ENCODE measurements at regions not wholly inside any gene's neighbourhood (a gene's known extent, or its start where the extent isn't known, plus 50 kb on each side); places are given as distances from the start of the nearest gene placed in this dataset.

GRCh38 chr4:13316354-13316753, 167.8 kb downstream of the RAB28 start:
- no peak for DNase-seq

DNA sequence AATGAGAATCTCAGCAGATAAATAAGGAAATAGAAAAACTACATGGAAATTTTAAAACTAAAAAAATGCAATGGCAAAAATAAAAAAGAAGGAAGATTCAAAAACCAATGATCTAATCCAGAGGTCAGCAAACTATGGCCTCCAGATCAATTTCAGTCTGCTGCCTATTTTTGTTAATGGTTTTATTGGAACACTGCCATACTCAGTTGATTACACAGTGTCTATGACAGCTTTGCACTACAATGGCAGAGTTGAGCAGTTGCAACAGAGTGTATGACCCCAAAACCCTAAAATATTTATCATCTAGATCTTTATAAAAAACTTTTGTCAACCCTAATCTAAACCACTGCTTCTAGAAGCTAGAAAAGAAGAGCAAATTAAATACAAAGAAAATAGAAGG, 170.3 kb downstream of the RAB28 start:
- DNase-seq, result peak; percentile 66

DNA sequence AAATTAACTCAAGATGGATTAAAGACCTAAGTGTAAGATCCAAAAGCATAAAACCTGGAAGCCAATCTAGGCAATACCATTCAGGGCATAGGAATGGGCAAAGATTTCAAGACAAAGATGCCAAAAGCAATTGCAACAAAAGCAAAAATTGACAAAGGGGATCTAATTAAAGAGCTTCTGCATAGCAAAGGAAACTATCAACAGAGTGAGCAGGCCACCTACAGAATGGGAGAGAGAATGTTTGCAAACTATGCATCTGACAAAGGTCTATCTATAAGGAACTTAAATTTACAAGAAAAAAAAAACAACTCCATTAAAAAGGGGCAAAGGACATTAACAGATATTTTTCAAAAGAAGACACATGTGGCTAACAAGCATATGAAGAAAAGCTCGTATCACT, 171.9 kb downstream of the RAB28 start:
- DNase-seq, result no peak

GRCh38 chr4:13309751-13310150, 174.4 kb downstream of the RAB28 start:
- DNase-seq, result no peak

- DNase-seq, result no peak
Measured at GRCh38 chr4:13306356-13306755, 177.8 kb downstream of the RAB28 start.

GRCh38 chr4:13302876-13303275, 181.3 kb downstream of the RAB28 start:
- no peak for DNase-seq

DNA sequence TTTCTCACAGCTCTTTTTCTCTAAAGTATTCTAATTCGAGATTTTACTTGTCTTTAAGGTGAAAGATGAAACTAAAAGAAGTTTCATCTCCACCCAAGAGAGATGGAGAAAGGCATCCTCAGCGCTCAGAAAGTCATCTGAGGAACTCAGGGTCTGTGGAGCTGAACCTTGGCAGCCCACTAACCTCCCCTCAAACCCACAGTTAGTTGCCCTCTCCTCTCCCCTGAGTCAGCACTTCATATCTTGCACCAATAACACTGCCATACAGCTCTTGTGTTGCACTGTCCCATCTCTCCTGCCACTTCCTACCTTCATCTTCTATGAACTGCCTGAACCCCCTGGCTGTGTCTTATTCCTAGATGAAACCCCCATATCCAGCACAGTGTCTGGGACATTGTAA, 184.8 kb downstream of the RAB28 start:
- DNase-seq, result no peak

DNA sequence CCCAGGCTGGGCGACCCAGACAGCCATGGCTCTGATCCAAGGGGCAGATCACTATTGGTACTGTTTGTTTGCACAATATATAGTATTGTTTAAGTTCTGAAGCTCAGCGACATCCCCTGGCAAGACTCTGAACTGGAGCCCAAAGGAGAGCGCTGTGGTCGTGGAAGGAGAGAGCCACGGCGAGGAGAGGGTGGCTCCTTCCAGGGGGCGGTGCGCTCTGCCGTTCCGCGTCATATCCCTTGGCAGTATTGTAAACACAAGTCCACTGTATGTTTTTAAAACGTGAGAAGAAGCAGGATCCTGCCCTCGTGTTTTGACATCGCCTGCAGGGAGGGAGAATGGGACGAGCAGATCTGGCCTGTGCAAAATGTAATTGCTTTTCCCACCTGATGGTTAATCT, 185.5 kb downstream of the RAB28 start:
- no peak for DNase-seq

- no peak for DNase-seq
Measured at GRCh38 chr4:13296986-13297385, 187.2 kb downstream of the RAB28 start.

DNA sequence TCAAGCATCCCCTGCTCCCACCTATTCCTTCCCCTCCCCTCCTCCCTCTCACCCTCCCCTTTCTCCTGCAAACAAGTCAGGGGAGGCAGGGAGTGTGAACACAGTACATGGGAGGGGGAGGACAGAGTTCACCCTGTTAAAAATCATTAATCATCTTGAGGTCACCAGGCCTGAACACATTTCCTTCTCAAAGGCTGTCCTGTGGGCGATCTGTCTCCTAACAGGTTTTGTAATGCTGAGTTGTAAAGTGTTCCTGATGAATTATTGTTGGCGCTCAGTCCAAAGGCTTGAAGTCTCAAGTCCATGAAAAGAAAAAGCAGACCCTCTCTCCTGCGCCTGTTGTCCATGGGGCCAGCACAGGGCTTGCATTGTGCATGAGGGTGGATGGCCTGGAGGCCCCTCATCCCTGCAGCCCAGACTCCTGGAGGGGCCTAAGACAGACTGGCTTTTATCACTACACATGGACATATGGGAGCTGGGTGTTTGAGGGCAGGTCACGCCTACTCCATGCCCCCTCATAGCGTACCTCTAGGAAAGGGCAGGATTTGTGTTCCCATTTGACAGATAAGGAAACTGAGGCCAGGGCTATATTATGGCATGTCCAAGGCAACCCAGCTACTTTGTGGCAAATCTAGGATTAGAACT, 189.1 kb downstream of the RAB28 start:
- no peak for DNase-seq

DNA sequence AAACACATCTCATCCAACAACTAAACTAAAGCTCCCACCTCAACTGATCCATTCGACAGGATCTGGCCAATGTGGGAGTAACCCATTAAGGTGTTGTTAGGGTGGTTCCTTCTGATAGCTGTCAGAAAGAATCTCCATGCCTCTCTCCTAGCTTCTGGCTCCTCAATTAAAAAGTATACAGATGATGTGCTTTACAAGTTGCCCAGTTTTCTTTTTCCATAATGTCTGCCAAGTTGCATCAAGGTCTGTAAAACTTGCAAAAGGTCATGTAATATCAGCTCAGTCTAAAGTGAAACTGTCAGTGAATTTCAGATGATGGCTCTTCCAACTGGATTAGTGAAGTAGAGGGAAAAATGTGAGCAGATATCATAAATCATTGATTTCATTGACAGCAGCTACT, 191.8 kb downstream of the RAB28 start:
- DNase-seq, result no peak

GRCh38 chr4:13289391-13289790, 194.7 kb downstream of the RAB28 start:
- DNase-seq, result no peak

DNA sequence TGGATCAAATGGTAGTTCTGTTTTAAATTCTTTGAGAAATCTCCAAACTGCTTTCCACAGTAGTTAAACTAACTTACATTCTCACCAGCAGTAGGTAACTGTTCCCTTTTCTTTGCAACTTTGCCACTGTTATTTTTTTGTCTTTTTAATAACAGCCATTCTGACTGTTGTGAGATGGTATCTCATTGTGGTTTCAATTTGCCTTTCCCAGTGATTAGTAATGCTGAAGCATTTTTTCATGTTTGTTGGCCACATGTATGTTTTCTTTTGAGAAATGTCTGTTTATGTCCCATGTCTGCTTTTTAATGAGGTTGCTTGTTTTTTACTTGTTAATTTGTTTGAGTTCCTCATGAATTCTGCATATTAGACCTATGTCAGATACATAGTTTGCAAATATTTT, 198.8 kb downstream of the RAB28 start:
- DNase-seq, result no peak

GRCh38 chr4:13284932-13285331, 199.2 kb downstream of the RAB28 start:
- DNase-seq, result no peak

- no peak for DNase-seq
Measured at GRCh38 chr4:13276357-13276756, 207.8 kb downstream of the RAB28 start.

DNA sequence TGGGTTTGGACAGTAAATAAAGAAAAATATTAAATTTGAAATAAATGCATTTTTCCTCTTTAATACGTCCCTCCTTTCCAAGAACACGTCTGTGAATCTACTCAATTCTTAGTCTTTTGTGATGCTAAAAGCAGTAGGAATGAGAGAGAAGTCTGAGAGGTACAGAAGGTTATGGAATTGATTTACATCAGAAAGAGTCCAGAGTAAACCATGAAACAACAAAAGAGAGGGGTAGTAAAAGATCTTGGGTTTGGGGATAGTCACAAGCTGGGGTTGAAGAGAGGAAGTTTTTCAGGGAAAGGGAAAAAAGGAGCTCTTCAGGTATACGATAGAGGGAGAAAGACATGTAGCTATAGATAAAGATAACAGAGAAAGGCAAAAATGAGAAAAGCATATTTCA, 215.4 kb downstream of the RAB28 start:
- DNase-seq, result no peak

GRCh38 chr4:13268165-13268564, 216.0 kb downstream of the RAB28 start:
- DNase-seq, result no peak

- DNase-seq, result no peak
Measured at GRCh38 chr4:13267091-13267490, 217.0 kb downstream of the RAB28 start.

DNA sequence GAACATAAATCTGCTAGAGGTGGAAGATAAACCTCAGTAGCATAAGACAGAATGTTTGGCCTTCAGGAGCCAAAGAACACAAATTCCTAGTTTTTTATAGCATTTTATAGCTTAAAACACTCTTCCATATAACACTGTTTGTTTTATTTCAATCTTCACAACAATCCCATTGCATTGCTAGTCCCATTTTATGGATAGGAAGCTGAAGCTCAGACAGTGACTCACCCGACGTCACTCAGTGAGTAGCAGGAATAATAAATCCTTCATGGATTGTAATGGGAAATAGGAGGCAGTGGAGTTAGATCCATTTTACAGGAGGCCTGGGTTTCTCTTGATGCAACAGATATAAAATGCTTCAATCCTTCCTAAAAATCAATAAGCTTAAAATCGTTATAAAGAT, 217.5 kb downstream of the RAB28 start:
- no peak for DNase-seq

- DNase-seq, result no peak
Measured at GRCh38 chr4:13263967-13264525, 220.1 kb downstream of the RAB28 start.

DNA sequence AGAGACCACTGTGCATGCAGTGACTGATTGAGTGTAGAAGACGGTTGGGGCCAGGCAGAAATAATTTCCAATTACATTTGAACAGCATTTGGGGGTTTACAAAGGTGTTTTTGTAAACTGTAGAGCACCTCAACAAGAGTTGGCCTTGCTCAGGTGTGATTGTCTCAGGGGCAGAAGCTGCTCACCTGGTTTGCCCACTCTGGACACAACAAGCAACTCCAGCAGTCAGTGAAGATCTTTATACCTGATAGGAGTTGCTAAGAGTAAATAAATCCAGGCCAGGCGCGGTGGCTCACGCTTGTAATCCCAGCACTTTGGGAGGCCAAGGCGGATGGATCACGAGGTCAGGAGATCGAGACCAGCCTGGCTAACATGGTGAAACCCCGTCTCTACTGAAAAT, 221.3 kb downstream of the RAB28 start:
- no peak for DNase-seq

DNA sequence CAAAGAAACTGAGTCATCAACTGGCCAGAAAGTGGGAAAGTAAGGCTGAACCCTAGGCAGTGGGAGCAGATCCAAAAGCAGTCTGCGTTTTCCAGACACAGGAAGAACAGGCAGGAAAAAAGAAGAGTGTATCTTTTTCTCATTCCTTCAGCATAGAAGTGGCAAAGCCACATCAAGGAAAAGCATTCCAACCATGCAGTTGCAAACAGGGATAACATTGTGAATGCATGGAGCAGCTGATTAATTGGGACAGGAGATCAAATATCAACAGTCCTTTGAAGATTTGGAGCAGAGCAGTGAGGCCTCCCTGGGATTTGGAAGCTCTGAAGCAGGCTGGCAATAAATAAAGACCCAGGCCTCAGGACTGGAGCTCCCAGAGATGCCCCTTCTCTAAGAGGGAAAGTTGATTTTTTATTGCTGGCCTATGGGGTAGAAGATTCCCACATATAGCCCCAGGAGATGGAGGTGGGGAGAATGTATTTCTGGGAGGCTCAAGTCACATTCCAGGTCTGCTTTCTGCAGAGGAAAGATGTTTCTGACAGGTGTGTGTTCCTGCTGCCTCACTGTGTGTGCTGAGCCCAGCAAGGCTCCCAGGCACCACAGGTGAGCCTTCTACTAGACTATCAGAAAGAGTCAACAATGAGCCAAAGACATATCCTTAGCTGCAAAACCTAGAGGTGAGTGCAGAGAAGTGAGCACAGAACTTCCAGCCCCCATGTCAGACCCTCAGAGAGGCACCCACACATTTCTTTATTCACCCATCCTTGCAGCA, 222.5 kb downstream of the RAB28 start:
- no peak for DNase-seq

- DNase-seq, result no peak
Measured at GRCh38 chr4:13260513-13260912, 223.6 kb downstream of the RAB28 start.

- no peak for DNase-seq
Measured at GRCh38 chr4:13250263-13250662, 233.9 kb downstream of the RAB28 start.
